ENCODE measurements at regions not wholly inside any gene's neighbourhood (a gene's known extent, or its start where the extent isn't known, plus 50 kb on each side); places are given as distances from the start of the nearest gene placed in this dataset.

DNA sequence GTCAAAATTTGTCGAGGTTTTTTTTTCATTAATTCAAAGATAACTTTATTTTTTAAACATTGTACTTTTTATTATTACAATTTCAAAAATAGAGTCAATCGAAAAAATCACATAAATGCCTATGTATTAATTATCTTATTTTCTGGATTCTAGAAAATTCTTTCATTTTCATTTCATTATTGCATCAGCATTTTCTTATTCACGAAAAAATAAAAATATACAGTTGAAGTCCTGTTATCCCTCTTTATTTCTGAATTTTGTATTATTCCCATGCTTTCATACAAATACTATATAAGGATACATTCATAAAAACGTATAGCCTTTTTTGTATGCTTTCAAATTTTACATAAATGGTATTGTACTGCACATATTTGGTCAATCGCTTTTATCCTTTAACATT lies 681.0 kb upstream of the USP24 start:
- peaks cover 0 to 20% (median 13%) of the 10 kb centered on the region in 4 donors for H3K9me3 ChIP-seq
- H3K4me1 ChIP-seq: no peaks in the 10 kb centered on the region
- no peak overlapping the region for H3K27ac ChIP-seq (replicated peaks in 1 of 4)
- no peak overlapping the region for H3K4me3 ChIP-seq
- H3K27me3 ChIP-seq: no peaks in the 10 kb centered on the region
- DNase-seq (ENCODE audit: extremely low spot score): no peak
- no peaks in the 10 kb centered on the region for H3K36me3 ChIP-seq
- intact Hi-C loops (cut with DNase I): no loop called here
- TF ChIP-seq POLR2AphosphoS5 (IDR thresholded peaks at IDR 0.05) (no peak), EP300 (IDR thresholded peaks at IDR 0.05) (no peak), POLR2A (IDR thresholded peaks at IDR 0.05; ENCODE audit: low read depth) (no peak)
- TF ChIP-seq, protein P1, sequence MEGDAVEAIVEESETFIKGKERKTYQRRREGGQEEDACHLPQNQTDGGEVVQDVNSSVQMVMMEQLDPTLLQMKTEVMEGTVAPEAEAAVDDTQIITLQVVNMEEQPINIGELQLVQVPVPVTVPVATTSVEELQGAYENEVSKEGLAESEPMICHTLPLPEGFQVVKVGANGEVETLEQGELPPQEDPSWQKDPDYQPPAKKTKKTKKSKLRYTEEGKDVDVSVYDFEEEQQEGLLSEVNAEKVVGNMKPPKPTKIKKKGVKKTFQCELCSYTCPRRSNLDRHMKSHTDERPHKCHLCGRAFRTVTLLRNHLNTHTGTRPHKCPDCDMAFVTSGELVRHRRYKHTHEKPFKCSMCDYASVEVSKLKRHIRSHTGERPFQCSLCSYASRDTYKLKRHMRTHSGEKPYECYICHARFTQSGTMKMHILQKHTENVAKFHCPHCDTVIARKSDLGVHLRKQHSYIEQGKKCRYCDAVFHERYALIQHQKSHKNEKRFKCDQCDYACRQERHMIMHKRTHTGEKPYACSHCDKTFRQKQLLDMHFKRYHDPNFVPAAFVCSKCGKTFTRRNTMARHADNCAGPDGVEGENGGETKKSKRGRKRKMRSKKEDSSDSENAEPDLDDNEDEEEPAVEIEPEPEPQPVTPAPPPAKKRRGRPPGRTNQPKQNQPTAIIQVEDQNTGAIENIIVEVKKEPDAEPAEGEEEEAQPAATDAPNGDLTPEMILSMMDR (IDR thresholded peaks at IDR 0.05): no peak
- 87% methylated on average over 5 of the region's 5 CpGs for WGBS

DNA sequence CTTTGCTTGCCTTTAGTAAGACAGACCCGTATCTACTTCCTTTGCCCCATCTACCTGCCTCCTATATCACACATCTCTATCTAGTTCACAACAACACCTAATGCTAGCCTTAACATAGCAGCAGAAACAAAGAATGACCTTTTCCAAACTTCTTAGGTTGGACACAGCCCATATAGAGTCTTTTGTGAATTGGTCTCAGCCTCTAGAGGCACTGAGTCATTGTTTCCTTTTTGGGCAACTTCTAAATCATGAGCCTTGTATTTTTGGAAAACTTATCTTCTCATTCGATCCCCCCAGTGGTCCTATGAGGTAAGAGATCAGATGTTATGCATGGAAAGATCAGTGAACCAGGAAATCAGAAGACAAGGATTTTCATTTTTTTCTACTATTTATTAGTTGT lies 679.4 kb upstream of the USP24 start:
- Histone ChIP-seq H3K4me1 (no peaks in the 10 kb centered on the region), H3K27ac (replicated peaks in 1 of 4) (no peak overlapping the region), H3K27me3 (no peaks in the 10 kb centered on the region), H3K9me3 (peaks cover 0 to 20% (median 11%) of the 10 kb centered on the region in 4 donors), H3K36me3 (no peaks in the 10 kb centered on the region), H3K4me3 (no peak overlapping the region)
- DNase-seq (ENCODE audit: extremely low spot score): no peak
- WGBS: 77% methylated on average over 2 of the region's 2 CpGs
- intact Hi-C loops (cut with DNase I): no loop called here
- TF ChIP-seq POLR2A (IDR thresholded peaks at IDR 0.05; ENCODE audit: low read depth) (no peak), POLR2AphosphoS5 (IDR thresholded peaks at IDR 0.05) (no peak), EP300 (IDR thresholded peaks at IDR 0.05) (no peak)
- TF ChIP-seq, protein P1 (IDR thresholded peaks at IDR 0.05): no peak

DNA sequence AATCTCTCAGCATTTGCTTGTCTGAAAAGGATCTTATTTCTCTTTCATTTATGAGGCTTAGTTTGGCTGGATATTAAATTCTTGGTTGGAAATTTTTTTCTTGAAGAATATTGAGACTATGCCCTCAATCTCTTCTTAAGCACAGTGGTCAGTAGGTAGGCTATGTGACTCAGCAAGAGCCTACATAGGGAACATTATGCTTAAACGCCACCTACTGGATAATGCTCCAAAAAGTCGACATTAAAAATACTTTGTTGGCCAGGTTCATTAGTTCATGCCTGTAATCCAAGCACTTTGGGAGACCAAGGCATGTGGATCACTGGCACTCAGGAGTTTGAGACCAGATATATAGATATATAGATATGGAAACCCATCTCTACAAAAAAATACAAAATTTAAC lies 678.0 kb upstream of the USP24 start:
- DNase-seq (ENCODE audit: extremely low spot score): no peak
- Histone ChIP-seq H3K27me3 (no peaks in the 10 kb centered on the region), H3K9me3 (peaks cover 0 to 18% (median 11%) of the 10 kb centered on the region in 4 donors), H3K36me3 (no peaks in the 10 kb centered on the region), H3K4me3 (no peak overlapping the region), H3K4me1 (no peaks in the 10 kb centered on the region), H3K27ac (replicated peaks in 1 of 4) (no peak overlapping the region)
- TF ChIP-seq POLR2AphosphoS5 (IDR thresholded peaks at IDR 0.05) (no peak), EP300 (IDR thresholded peaks at IDR 0.05) (no peak), POLR2A (IDR thresholded peaks at IDR 0.05; ENCODE audit: low read depth) (no peak)
- TF ChIP-seq, protein P1 (IDR thresholded peaks at IDR 0.05): no peak
- intact Hi-C loops (cut with DNase I): no loop called here
- WGBS: 33% methylated on average over 2 of the region's 2 CpGs

DNA sequence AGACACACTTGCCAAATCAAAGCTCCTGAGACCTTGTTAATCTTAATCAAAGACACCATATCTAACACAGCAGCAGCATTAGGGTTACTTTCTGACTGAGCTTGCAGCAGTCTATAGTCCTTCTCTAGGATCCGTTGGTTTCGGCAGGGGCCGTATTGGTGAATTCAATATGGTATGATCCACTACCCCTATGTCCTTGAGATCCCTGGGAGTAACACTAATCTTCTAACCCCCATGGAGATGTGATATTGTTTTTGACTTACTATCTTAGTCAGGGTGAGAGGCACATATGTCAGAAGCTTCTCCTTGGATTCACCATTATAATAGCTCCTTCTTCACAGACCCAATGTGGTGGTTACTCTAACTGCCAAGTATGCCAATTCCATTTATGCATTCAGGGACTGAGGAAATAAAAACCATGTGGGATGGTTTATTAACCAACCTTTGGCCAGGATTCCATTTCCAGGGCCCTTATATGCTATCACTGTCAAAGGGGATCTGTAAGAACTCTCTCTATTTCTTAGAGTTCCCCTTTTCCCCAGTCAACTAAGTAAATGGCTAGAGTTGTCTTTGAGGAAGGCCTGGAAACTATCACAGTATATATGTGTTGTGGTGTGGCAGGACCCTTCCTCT lies 673.6 kb upstream of the USP24 start:
- intact Hi-C loops (cut with DNase I): no loop called here
- TF ChIP-seq EP300 (IDR thresholded peaks at IDR 0.05) (no peak), POLR2AphosphoS5 (IDR thresholded peaks at IDR 0.05) (no peak)

DNA sequence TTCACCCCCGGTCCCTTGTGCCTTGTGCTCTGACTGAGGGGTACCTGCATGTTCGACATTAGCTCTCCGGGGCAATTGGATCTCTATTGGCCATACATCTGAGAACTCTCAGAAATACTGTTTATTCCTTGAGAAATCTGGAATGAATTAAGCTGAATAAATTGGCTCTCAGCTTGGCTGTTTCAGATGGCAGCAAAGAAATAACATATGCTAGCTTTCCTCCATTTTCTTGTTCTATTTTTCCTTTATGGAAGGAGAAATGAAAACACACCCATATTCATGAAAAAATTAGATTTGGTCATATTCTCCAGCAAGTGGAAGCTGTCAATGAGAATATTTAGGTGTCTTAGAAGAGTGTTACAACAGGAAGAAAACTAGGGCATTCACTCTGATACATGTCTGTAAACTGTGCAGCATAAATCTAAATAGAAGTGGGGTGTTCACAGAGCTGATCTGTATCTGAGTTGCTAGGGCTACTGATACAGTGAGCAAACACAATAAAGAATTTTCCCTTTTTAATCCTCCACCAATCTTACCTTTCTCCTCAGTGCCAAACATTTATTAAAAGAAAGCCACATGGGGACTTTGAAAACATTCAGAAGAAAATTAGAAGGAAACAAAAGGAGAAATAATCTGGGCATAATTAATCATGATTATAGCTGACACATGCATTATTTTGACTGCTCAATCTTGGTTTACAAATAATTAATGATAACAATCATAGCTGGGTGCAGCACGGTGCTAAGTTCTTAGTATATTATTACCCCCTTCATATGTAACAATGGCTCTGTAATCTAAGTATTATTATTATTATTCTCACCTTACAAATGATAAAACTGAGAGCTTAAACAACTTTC lies 671.9 kb upstream of the USP24 start:
- WGBS: 54% methylated on average over 4 of the region's 4 CpGs
- Histone ChIP-seq H3K36me3 (no peaks in the 10 kb centered on the region), H3K27ac (replicated peaks in 1 of 4) (no peak overlapping the region), H3K9me3 (no peaks in the 10 kb centered on the region), H3K4me1 (peaks cover 0 to 10% (median 8%) of the 10 kb centered on the region in 4 donors), H3K4me3 (no peak overlapping the region), H3K27me3 (no peaks in the 10 kb centered on the region)
- intact Hi-C loops (cut with DNase I): no loop called here
- DNase-seq (ENCODE audit: extremely low spot score): no peak
- TF ChIP-seq EP300 (IDR thresholded peaks at IDR 0.05) (no peak), POLR2AphosphoS5 (IDR thresholded peaks at IDR 0.05) (no peak), POLR2A (IDR thresholded peaks at IDR 0.05; ENCODE audit: low read depth) (no peak)
- TF ChIP-seq, protein P1 (IDR thresholded peaks at IDR 0.05): no peak

More for the DNA sequence above, 673.6 kb upstream of the USP24 start:
- no peak overlapping the region for H3K4me3 ChIP-seq
- peaks cover 0 to 10% (median 8%) of the 10 kb centered on the region in 4 donors for H3K4me1 ChIP-seq
- WGBS: 95% methylated on average over 3 of the region's 3 CpGs
- H3K27me3 ChIP-seq: no peaks in the 10 kb centered on the region
- DNase-seq (ENCODE audit: extremely low spot score): no peak
- peaks cover 0 to 13% (median 10%) of the 10 kb centered on the region in 4 donors for H3K9me3 ChIP-seq
- no peaks in the 10 kb centered on the region for H3K36me3 ChIP-seq
- H3K27ac ChIP-seq (replicated peaks in 1 of 4): no peak overlapping the region
